Frontal cortex (tissue), 3 donors: ENCODE measurements at regions not wholly inside any gene's neighbourhood (a gene's known extent, or its start where the extent isn't known, plus 50 kb on each side); places are given as distances from the start of the nearest gene placed in this dataset.
"Not testable (repeated sequence)": the region's sequence is repeated elsewhere in the genome, so short reads cannot be mapped to it uniquely, and the experiment has no call there.

Experiments used
- DNase-seq, 2 donors: peaks; one replicate each; pipeline ENCODE4 v3.0.0; 2012; ENCODE audit warnings: low spot score in 2 of 2
- FAIRE-seq: peaks from 2 replicates; lab custom pipeline; 2012; peaks lifted over from hg19 to GRCh38; lab: Jason Lieb, UNC
- donor health status: control.
- donor health status: control.
- donor health status: control.

- FAIRE-seq (no peak), DNase-seq (no peak)
Observed at GRCh38 chr7:85322252-85322651, 135.4 kb upstream of the SEMA3D start.

GRCh38 chr7:85320699-85321476 lies 134.0 kb upstream of the SEMA3D start:
- no peak for DNase-seq
- no peak for FAIRE-seq

DNA sequence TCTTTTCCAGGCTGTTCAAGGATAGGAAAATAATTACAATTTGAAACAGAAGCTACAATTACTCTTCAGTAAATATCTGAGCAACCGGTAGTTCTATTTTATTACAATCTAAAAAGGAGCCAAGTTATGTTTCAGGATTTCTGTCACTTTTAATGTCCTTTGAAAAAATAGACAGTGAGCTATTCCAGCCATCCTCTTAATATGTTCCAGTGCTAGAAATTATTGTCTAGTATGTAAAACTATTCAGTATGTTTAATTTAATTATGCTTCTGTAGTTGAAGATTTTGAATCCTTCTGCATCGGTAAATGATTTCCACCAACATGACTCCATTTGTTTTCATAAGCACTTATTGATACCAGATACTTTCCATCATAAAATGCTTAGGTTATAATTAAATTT lies 129.6 kb upstream of the SEMA3D start:
- DNase-seq, result no peak
- FAIRE-seq, result no peak

DNA sequence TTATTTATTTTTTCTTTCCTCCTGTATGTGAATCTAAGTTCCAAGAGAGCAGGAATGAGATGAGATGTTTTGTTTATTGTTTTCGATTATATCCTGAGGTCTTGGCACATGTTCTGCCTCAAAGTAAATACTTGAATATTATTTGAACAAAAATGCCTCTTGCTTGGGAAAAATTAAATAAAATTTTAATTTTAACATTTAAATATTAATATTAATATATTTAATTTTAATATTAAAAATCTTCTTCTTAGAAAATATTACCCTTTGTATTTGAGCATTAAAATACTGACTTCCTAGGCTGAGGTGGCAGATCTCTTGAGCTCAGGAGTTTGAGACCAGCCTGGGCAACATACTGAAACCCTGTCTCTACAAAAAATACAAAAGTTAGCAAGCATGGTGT lies 123.4 kb upstream of the SEMA3D start:
- DNase-seq (no peak), FAIRE-seq (no peak)

DNA sequence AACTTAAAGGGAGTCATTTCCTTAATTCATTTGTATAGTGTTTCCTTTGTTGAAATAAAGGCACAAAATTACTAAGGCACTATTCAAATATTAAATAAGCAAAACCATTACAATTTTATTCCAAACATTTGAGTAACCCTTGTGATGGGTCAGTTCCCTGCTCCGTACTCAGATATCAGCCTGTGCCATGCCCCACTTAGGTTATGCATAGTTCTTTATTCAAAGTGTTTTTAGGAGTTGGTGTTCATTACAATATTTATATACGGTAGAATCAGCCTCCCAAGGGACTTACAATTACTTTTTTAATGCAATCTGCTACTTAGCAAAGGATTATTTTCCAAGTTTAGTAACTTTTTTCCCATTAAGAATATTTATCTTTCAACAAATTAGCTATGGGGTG lies 119.3 kb upstream of the SEMA3D start:
- no peak for DNase-seq
- no peak for FAIRE-seq

GRCh38 chr7:85294176-85294575 lies 107.3 kb upstream of the SEMA3D start:
- FAIRE-seq (no peak), DNase-seq (no peak)

- no peak for FAIRE-seq
Observed at GRCh38 chr7:85292908-85293576, 106.2 kb upstream of the SEMA3D start.

DNA sequence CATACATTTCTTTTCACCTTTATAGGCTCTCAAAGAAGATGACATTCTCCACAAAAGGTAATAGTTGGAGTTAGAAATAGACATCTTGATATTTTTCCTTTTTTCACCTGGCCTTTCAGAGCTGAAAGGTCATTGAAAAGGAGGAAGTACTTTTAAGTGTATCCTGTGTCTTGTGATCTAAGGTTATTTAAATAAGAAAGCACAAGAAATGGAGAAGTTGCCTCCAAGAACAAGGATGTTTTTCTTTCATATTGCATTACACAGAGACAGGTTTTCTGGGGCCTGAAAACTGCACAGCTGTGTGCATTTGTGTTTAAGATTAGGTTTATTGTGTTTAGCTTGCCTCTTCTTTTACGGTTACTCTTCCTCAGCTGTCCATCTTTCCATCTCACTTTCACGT lies 103.4 kb upstream of the SEMA3D start:
- DNase-seq (no peak), FAIRE-seq (no peak)

More at GRCh38 chr7:85292908-85293576, 106.2 kb upstream of the SEMA3D start:
- no peak for DNase-seq

DNA sequence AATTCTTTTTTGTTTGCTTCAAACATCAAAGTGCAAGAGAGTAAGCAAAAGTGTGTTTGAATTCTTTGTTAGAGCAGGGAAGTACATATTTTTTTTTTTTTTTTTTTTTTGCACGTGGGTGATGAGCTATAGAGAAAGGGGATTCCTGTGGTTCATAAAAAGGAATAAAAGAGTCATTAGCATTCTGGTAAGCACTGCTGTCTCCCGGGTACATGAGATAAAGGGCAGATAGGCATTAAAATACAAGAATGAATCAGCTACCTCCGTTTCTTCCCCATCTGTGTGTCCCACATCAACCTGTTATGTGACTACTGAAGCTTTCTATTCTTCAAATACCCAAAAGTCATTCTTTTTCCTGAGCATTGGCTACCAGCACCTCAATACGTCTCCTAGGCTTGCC lies 102.4 kb upstream of the SEMA3D start:
- DNase-seq, result no peak
- no peak for FAIRE-seq

- DNase-seq (no peak), FAIRE-seq (no peak)
Observed at GRCh38 chr7:85287106-85287825, 100.4 kb upstream of the SEMA3D start.

GRCh38 chr7:85286446-85286845 lies 99.6 kb upstream of the SEMA3D start:
- FAIRE-seq (no peak), DNase-seq (no peak)

- FAIRE-seq (no peak), DNase-seq (no peak)
Observed at GRCh38 chr7:85285527-85285926, 98.7 kb upstream of the SEMA3D start.

- DNase-seq, result no peak
- no peak for FAIRE-seq
Observed at GRCh38 chr7:85275204-85275603, 88.3 kb upstream of the SEMA3D start.

- no peak for DNase-seq
- no peak for FAIRE-seq
Observed at GRCh38 chr7:85274454-85274853, 87.6 kb upstream of the SEMA3D start.

GRCh38 chr7:85262891-85263290 lies 76.0 kb upstream of the SEMA3D start:
- DNase-seq, result no peak
- FAIRE-seq, result no peak

DNA sequence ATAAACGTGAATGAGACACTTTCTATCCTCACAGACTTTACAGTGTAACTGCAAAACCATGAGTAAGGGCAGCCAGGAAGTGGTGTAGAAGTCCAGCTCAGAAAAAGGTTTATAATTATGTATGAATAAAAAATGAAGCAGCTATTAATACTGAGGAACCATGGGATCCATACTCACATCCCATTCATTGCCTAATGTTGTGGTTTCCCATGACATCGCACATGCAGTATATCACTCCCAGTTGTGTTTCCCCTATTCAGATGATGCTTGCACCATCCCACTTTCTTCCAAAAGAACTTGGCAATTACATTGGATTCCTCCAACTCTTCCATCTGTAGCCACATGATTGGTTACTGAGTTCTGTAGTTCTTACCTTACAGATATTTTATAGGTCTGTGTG lies 74.5 kb upstream of the SEMA3D start:
- DNase-seq (no peak), FAIRE-seq (no peak)

DNA sequence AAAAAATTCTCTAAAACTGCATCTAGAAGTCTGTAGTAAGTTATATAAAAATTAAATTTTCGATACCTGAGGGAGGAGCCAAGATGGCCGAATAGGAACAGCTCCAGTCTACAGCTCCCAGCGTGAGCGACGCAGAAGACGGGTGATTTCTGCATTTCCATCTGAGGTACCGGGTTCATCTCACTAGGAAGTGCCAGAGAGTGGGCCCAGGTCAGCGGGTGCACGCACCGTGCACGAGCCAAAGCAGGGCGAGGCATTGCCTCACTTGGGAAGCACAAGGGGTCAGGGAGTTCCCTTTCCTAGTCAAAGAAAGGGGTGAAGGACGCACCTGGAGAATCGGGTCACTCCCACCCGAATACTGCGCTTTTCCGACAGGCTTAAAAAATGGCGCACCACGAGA lies 62.9 kb upstream of the SEMA3D start:
- not testable (repeated sequence) for FAIRE-seq, DNase-seq

- no peak for FAIRE-seq
Observed at GRCh38 chr7:85239109-85239508, 52.3 kb upstream of the SEMA3D start.

DNA sequence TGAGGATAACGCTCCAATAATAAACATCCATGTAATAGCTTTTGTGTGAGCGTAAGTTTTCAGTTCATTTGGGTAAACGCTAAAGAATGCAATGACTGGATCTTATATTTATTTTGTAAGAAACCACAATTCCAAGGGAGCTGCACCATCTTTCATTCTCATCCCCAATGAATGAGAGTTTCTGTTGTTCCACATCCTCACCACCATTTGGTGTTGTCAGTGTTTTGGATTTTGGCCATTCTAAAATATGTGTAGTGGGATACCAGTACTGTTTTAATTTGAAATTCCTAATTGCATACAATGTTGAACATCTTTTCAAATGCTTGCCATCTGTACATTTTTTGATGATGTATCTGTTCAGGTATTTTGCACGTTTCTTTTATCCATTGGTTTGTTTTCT lies 50.9 kb upstream of the SEMA3D start:
- no peak for DNase-seq

More at GRCh38 chr7:85239109-85239508, 52.3 kb upstream of the SEMA3D start:
- DNase-seq, result no peak

More for the DNA sequence above, 50.9 kb upstream of the SEMA3D start:
- FAIRE-seq, result no peak
